NCI-H2029 (cell line): ENCODE measurements at regions not wholly inside any gene's neighbourhood (a gene's known extent, or its start where the extent isn't known, plus 50 kb on each side); places are given as distances from the start of the nearest gene placed in this dataset.
"Not testable (repeated sequence)": the region's sequence is repeated elsewhere in the genome, so short reads cannot be mapped to it uniquely, and the experiment has no call there.

Experiments used
- DNase-seq: peaks from one replicate; lab custom pipeline; 2025; lab: John Stamatoyannopoulos, UW

- no peak for DNase-seq
Measured at GRCh38 chr14:86363576-86363975, 833.6 kb downstream of the FLRT2 start.

- DNase-seq = no peak
Measured at GRCh38 chr14:86363047-86363446, 833.1 kb downstream of the FLRT2 start.

- no peak for DNase-seq
Measured at GRCh38 chr14:86357876-86358275, 827.9 kb downstream of the FLRT2 start.

- DNase-seq = no peak
Measured at GRCh38 chr14:86357119-86357518, 827.2 kb downstream of the FLRT2 start.

GRCh38 chr14:86346818-86347384, 817.0 kb downstream of the FLRT2 start:
- DNase-seq = no peak

GRCh38 chr14:86334355-86334754, 804.4 kb downstream of the FLRT2 start:
- DNase-seq = no peak

- no peak for DNase-seq
Measured at GRCh38 chr14:86333493-86333892, 803.5 kb downstream of the FLRT2 start.

- DNase-seq = no peak
Measured at GRCh38 chr14:86331341-86331740, 801.4 kb downstream of the FLRT2 start.

- no peak for DNase-seq
Measured at GRCh38 chr14:86321151-86321550, 791.2 kb downstream of the FLRT2 start.

GRCh38 chr14:86312154-86312665, 782.3 kb downstream of the FLRT2 start:
- DNase-seq = not testable (repeated sequence)

GRCh38 chr14:86311151-86311550, 781.2 kb downstream of the FLRT2 start:
- no peak for DNase-seq

- DNase-seq = no peak
Measured at GRCh38 chr14:86310611-86311010, 780.7 kb downstream of the FLRT2 start.

- no peak for DNase-seq
Measured at GRCh38 chr14:86310148-86310547, 780.2 kb downstream of the FLRT2 start.

- no peak for DNase-seq
Measured at GRCh38 chr14:86305058-86305457, 775.1 kb downstream of the FLRT2 start.

- DNase-seq = no peak
Measured at GRCh38 chr14:86299994-86300393, 770.0 kb downstream of the FLRT2 start.

GRCh38 chr14:86296173-86296572, 766.2 kb downstream of the FLRT2 start:
- DNase-seq = no peak

- DNase-seq = no peak
Measured at GRCh38 chr14:86288336-86288735, 758.4 kb downstream of the FLRT2 start.

- no peak for DNase-seq
Measured at GRCh38 chr14:86279405-86279804, 749.5 kb downstream of the FLRT2 start.

- DNase-seq = no peak
Measured at GRCh38 chr14:86257973-86258372, 728.0 kb downstream of the FLRT2 start.

GRCh38 chr14:86243158-86243557, 713.2 kb downstream of the FLRT2 start:
- no peak for DNase-seq

- no peak for DNase-seq
Measured at GRCh38 chr14:86237733-86238132, 707.8 kb downstream of the FLRT2 start.

- no peak for DNase-seq
Measured at GRCh38 chr14:86221755-86222154, 691.8 kb downstream of the FLRT2 start.

GRCh38 chr14:86221000-86221399, 691.1 kb downstream of the FLRT2 start:
- no peak for DNase-seq

- no peak for DNase-seq
Measured at GRCh38 chr14:86217523-86217922, 687.6 kb downstream of the FLRT2 start.
